Esophagus muscularis mucosa (tissue), 4 donors: ENCODE measurements at regions not wholly inside any gene's neighbourhood (a gene's known extent, or its start where the extent isn't known, plus 50 kb on each side); places are given as distances from the start of the nearest gene placed in this dataset.
A peak's percentile ranks its signal among the peaks of the same experiment; 100 is the strongest.

Experiments
- DNase-seq: peaks from one replicate; pipeline ENCODE4 v3.0.0-alpha.2; 2017; ENCODE audit errors: extremely low spot score
- H3K27ac ChIP-seq, 4 donors: fragments of 200-600 bp; sonication (generic); replicated peaks in 1 of 4; 1 replicate in 3 of 4; 2 replicates in 1 of 4; pipeline ENCODE4 v1.5.1; 2016 to 2019; ENCODE audit warnings: mild to moderate bottlenecking in 1 of 4
- H3K27me3 ChIP-seq, 4 donors: fragments of 200-600 bp; sonication (generic); one replicate each; pipeline versions ENCODE4 v1.5.1 to v1.6.0; 2016 to 2019
- H3K36me3 ChIP-seq, 4 donors: fragments of 200-600 bp; sonication (generic); one replicate each; pipeline ENCODE4 v1.5.1; 2016 to 2019
- H3K4me1 ChIP-seq, 4 donors: fragments of 200-600 bp; sonication (generic); one replicate each; pipeline ENCODE4 v1.5.1; 2016 to 2019
- H3K4me3 ChIP-seq, 4 donors: fragments of 200-600 bp; sonication (generic); 1 replicate in 2 of 4; 2 replicates in 2 of 4; pipeline ENCODE4 v1.5.1; 2016 to 2019; ENCODE audit warnings: mild to moderate bottlenecking in 4 of 4, moderate library complexity in 1 of 4
- H3K9me3 ChIP-seq, 4 donors: fragments of 200-600 bp; sonication (generic); 1 replicate in 3 of 4; 2 replicates in 1 of 4; pipeline ENCODE4 v1.5.1; 2016 to 2019
- CTCF ChIP-seq, 3 experiments: fragments of 200-600 bp in 2 of 3; fragments of 450-650 bp in 1 of 3; sonication (generic) in 2 of 3; IDR thresholded peaks; one replicate each; pipeline ENCODE4 v1.5.1; 2017 to 2019; ENCODE audit warnings: antibody characterized with exemption in 3 of 3, mild to moderate bottlenecking in 2 of 3, moderate library complexity in 1 of 3
- EP300 ChIP-seq: sonication (generic); formaldehyde crosslinking; IDR thresholded peaks from one replicate; pipeline ENCODE4 v1.6.1; 2017; ENCODE audit warnings: antibody characterized with exemption
- POLR2A ChIP-seq: fragments of 450-650 bp; IDR thresholded peaks from one replicate; pipeline ENCODE4 v1.6.1; 2017; ENCODE audit warnings: antibody characterized with exemption, moderate library complexity, mild to moderate bottlenecking, low read depth
- POLR2AphosphoS5 ChIP-seq, 2 donors: sonication (generic); formaldehyde crosslinking; IDR thresholded peaks; one replicate each; pipeline ENCODE4 v1.6.1; 2017; ENCODE audit warnings: antibody characterized with exemption in 2 of 2
- WGBS: methylation state at CpG from one replicate; pipeline ENCODE4 v1.1.5; 2018; 5-methylcytosine and 5-hydroxymethylcytosine counted together
- intact Hi-C: fragments of 100-400 bp; cut with DNase I; formaldehyde crosslinking; loops from one replicate; pipeline ENCODE4 v1.15.1; 2023

- TF ChIP-seq POLR2AphosphoS5 (IDR thresholded peaks at IDR 0.05), result peak in 1 of 2 donors; percentile 26
- TF ChIP-seq POLR2A, result no peak
- no peak for TF ChIP-seq CTCF (IDR thresholded peaks at IDR 0.05)
- peak; percentile 67 for TF ChIP-seq EP300
- no peaks in the 10 kb centered on the region for H3K27me3 ChIP-seq
- 77% methylated on average over 14 of the region's 14 CpGs for WGBS
- peak overlapping the region in 3 of 4 donors; percentile 73 to 85 (median 80) for H3K27ac ChIP-seq
- no peaks in the 10 kb centered on the region for H3K36me3 ChIP-seq
- DNase-seq, result no peak
- peaks cover 29 to 47% (median 40%) of the 10 kb centered on the region in 4 donors for H3K4me1 ChIP-seq
- H3K9me3 ChIP-seq, result no peaks in the 10 kb centered on the region
- no peak overlapping the region for H3K4me3 ChIP-seq
- intact Hi-C loops, result no loop called here
Measured at GRCh38 chr5:167945542-167946384, 345.7 kb upstream of the WWC1 start.

- H3K9me3 ChIP-seq, result no peaks in the 10 kb centered on the region
- H3K27ac ChIP-seq, result peak overlapping the region in 3 of 4 donors; percentile 73 to 85 (median 80)
- H3K4me3 ChIP-seq, result no peak overlapping the region
- no peak for TF ChIP-seq CTCF (IDR thresholded peaks at IDR 0.05)
- H3K36me3 ChIP-seq, result no peaks in the 10 kb centered on the region
- intact Hi-C loops, result no loop called here
- WGBS, result 33% methylated on average over 1 of the region's 1 CpG
- no peaks in the 10 kb centered on the region for H3K27me3 ChIP-seq
- DNase-seq, result no peak
- H3K4me1 ChIP-seq, result peaks cover 29 to 56% (median 48%) of the 10 kb centered on the region in 4 donors
Measured at GRCh38 chr5:167947306-167947705, 344.1 kb upstream of the WWC1 start.

- DNase-seq, result no peak
- 75% methylated on average over 3 of the region's 3 CpGs for WGBS
- peaks cover 26 to 56% (median 48%) of the 10 kb centered on the region in 4 donors for H3K4me1 ChIP-seq
- intact Hi-C loops, result no loop called here
- TF ChIP-seq POLR2A, result no peak
- no peak for TF ChIP-seq EP300
- TF ChIP-seq CTCF (IDR thresholded peaks at IDR 0.05), result no peak
- no peak for TF ChIP-seq POLR2AphosphoS5 (IDR thresholded peaks at IDR 0.05)
- no peak overlapping the region for H3K4me3 ChIP-seq
- no peaks in the 10 kb centered on the region for H3K36me3 ChIP-seq
- H3K27ac ChIP-seq, result no peak overlapping the region
- no peaks in the 10 kb centered on the region for H3K9me3 ChIP-seq
- no peaks in the 10 kb centered on the region for H3K27me3 ChIP-seq
Measured at GRCh38 chr5:167948251-167948650, 343.2 kb upstream of the WWC1 start.

- Histone ChIP-seq H3K27me3 (no peaks in the 10 kb centered on the region), H3K4me3 (no peak overlapping the region), H3K4me1 (peaks cover 26 to 52% (median 45%) of the 10 kb centered on the region in 4 donors), H3K27ac (no peak overlapping the region), H3K36me3 (no peaks in the 10 kb centered on the region), H3K9me3 (no peaks in the 10 kb centered on the region)
- intact Hi-C loops, result no loop called here
- DNase-seq, result no peak
- no peak for TF ChIP-seq CTCF (IDR thresholded peaks at IDR 0.05)
- TF ChIP-seq EP300, result no peak
- no peak for TF ChIP-seq POLR2AphosphoS5 (IDR thresholded peaks at IDR 0.05)
- TF ChIP-seq POLR2A, result no peak
- WGBS, result 94% methylated on average over 3 of the region's 3 CpGs
Measured at GRCh38 chr5:167949435-167949834, 342.0 kb upstream of the WWC1 start.
